SK-N-SH (cell line): ENCODE measurements at regions not wholly inside any gene's neighbourhood (a gene's known extent, or its start where the extent isn't known, plus 50 kb on each side); places are given as distances from the start of the nearest gene placed in this dataset.

Experiments used
- CTCF ChIP-seq: fragments of 200-600 bp; sonication (generic); IDR thresholded peaks from 2 replicates; pipeline ENCODE4 v1.6.1; 2017; ENCODE audit warnings: antibody characterized with exemption, mild to moderate bottlenecking, moderate library complexity
- FOSL2 ChIP-seq: IDR thresholded peaks from 2 replicates; pipeline ENCODE4 v1.4.0; 2012; ENCODE audit warnings: low read depth, mild to moderate bottlenecking, moderate library complexity, borderline replicate concordance
- RAD21 ChIP-seq: IDR thresholded peaks from 2 replicates; pipeline ENCODE4 v1.6.1; 2012; ENCODE audit warnings: mild to moderate bottlenecking, low read length
- ZBTB33 ChIP-seq: IDR thresholded peaks from 2 replicates; pipeline ENCODE4 v1.4.0; 2012; ENCODE audit warnings: low read depth, borderline replicate concordance

GRCh38 chr7:46186131-46186530 lies 265.1 kb upstream of the IGFBP3 start:
- TF ChIP-seq ZBTB33 (no peak), FOSL2 (no peak), CTCF (no peak), RAD21 (no peak)
